OCI-LY1 (cell line): ENCODE measurements at regions not wholly inside any gene's neighbourhood (a gene's known extent, or its start where the extent isn't known, plus 50 kb on each side); places are given as distances from the start of the nearest gene placed in this dataset.

Experiments
- H2AFZ ChIP-seq: fragments of 200-600 bp; sonication (generic), shearing (Covaris generic); 2 replicates; pipeline ENCODE4 v1.6.0; 2014; ENCODE audit warnings: antibody characterized with exemption, mild to moderate bottlenecking, low read length
- H3F3A ChIP-seq: fragments of 200-600 bp; sonication (generic), shearing (Covaris generic); 2 replicates; pipeline ENCODE4 v1.6.0; 2014; ENCODE audit warnings: mild to moderate bottlenecking, antibody characterized with exemption, low read length, moderate library complexity; ENCODE audit not compliant: insufficient read depth
- H3K27ac ChIP-seq: fragments of 200-600 bp; sonication (generic); 2 replicates; pipeline ENCODE4 v1.5.1; 2014; ENCODE audit warnings: low read length, mixed run types, mild to moderate bottlenecking, low read depth; ENCODE audit not compliant: poor library complexity, severe bottlenecking
- H3K27me3 ChIP-seq: fragments of 200-600 bp; sonication (generic); 2 replicates; pipeline ENCODE4 v1.6.0; 2014; ENCODE audit warnings: antibody characterized with exemption, mild to moderate bottlenecking, low read length, moderate library complexity; ENCODE audit not compliant: insufficient read depth
- H3K36me3 ChIP-seq: fragments of 200-600 bp; sonication (generic); 2 replicates; pipeline ENCODE4 v1.6.1; 2014; ENCODE audit warnings: mild to moderate bottlenecking, antibody characterized with exemption, low read length, moderate library complexity, mixed read lengths; ENCODE audit not compliant: insufficient read depth
- H3K4me1 ChIP-seq: fragments of 200-600 bp; sonication (generic); 2 replicates; pipeline ENCODE4 v1.5.1; 2014; ENCODE audit warnings: mild to moderate bottlenecking, low read length, moderate library complexity; ENCODE audit not compliant: insufficient read depth, severe bottlenecking
- H3K4me2 ChIP-seq: fragments of 200-600 bp; sonication (generic), shearing (Covaris generic); 2 replicates; pipeline ENCODE4 v1.6.1; 2014; ENCODE audit warnings: low read length
- H3K4me3 ChIP-seq: fragments of 200-600 bp; sonication (generic); 2 replicates; pipeline ENCODE4 v1.5.1; 2014; ENCODE audit warnings: low read length, low read depth, mild to moderate bottlenecking, mixed read lengths; ENCODE audit not compliant: poor library complexity, severe bottlenecking
- H3K79me2 ChIP-seq: fragments of 200-600 bp; shearing (Covaris generic); 2 replicates; pipeline ENCODE4 v1.6.1; 2016; ENCODE audit warnings: mixed run types, low read length, mixed read lengths; ENCODE audit not compliant: insufficient read depth
- H3K9ac ChIP-seq: fragments of 200-600 bp; sonication (generic), shearing (Covaris generic); 2 replicates; pipeline ENCODE4 v1.6.1; 2014; ENCODE audit warnings: mild to moderate bottlenecking, low read length, mixed read lengths
- H3K9me2 ChIP-seq: fragments of 200-600 bp; sonication (generic), shearing (Covaris generic); 2 replicates; pipeline ENCODE4 v1.6.1; 2014; ENCODE audit warnings: low read depth, mild to moderate bottlenecking, low read length, mixed read lengths
- H3K9me3 ChIP-seq: fragments of 200-600 bp; shearing (Covaris generic); 2 replicates; pipeline ENCODE4 v1.6.1; 2014; ENCODE audit warnings: low read length, mixed read lengths
- H4K20me1 ChIP-seq: fragments of 200-600 bp; sonication (generic), shearing (Covaris generic); 2 replicates; pipeline ENCODE4 v1.6.0; 2016; ENCODE audit warnings: mild to moderate bottlenecking, low read length; ENCODE audit not compliant: insufficient read depth
- CTCF ChIP-seq: fragments of 200-600 bp; sonication (generic), shearing (Covaris generic); IDR thresholded peaks from 2 replicates; pipeline ENCODE4 v1.5.1; 2017; ENCODE audit warnings: mild to moderate bottlenecking, antibody characterized with exemption, low read length, moderate library complexity, mixed read lengths
- EZH2 ChIP-seq: fragments of 200-600 bp; sonication (generic), shearing (Covaris generic); IDR thresholded peaks from 2 replicates; pipeline ENCODE4 v1.8.0; 2017; ENCODE audit warnings: borderline replicate concordance, mixed run types, mild to moderate bottlenecking, antibody characterized with exemption, low read length, moderate library complexity, mixed read lengths

GRCh38 chr1:191697556-191697955 lies 460.7 kb upstream of the RGS18 start:
- H2AFZ ChIP-seq = no peak overlapping the region
- TF ChIP-seq CTCF = no peak
- no peak for TF ChIP-seq EZH2
- no peaks in the 10 kb centered on the region for H3F3A ChIP-seq
- H3K79me2 ChIP-seq = no peaks in the 10 kb centered on the region
- no peaks in the 10 kb centered on the region for H4K20me1 ChIP-seq
- H3K4me3 ChIP-seq = no peak overlapping the region
- H3K9me2 ChIP-seq = no peaks in the 10 kb centered on the region
- H3K27ac ChIP-seq = no peak overlapping the region
- H3K9ac ChIP-seq = no peak overlapping the region
- no peaks in the 10 kb centered on the region for H3K27me3 ChIP-seq
- no peaks in the 10 kb centered on the region for H3K9me3 ChIP-seq
- H3K4me1 ChIP-seq = no peaks in the 10 kb centered on the region
- no peaks in the 10 kb centered on the region for H3K36me3 ChIP-seq
- no peak overlapping the region for H3K4me2 ChIP-seq

GRCh38 chr1:191698246-191698645 lies 460.0 kb upstream of the RGS18 start:
- Histone ChIP-seq H4K20me1 (no peaks in the 10 kb centered on the region), H3K9ac (no peak overlapping the region), H2AFZ (no peak overlapping the region), H3K27me3 (no peaks in the 10 kb centered on the region), H3K27ac (no peak overlapping the region), H3K4me1 (no peaks in the 10 kb centered on the region), H3K4me2 (no peak overlapping the region), H3K36me3 (no peaks in the 10 kb centered on the region), H3K9me2 (no peaks in the 10 kb centered on the region), H3K4me3 (no peak overlapping the region), H3F3A (no peaks in the 10 kb centered on the region), H3K9me3 (no peaks in the 10 kb centered on the region), H3K79me2 (no peaks in the 10 kb centered on the region)
- no peak for TF ChIP-seq CTCF
- TF ChIP-seq EZH2 = no peak

GRCh38 chr1:191699343-191699742 lies 458.9 kb upstream of the RGS18 start:
- TF ChIP-seq EZH2 (no peak), CTCF (no peak)
- H4K20me1 ChIP-seq = no peaks in the 10 kb centered on the region
- H3K9ac ChIP-seq = no peak overlapping the region
- no peaks in the 10 kb centered on the region for H3K9me2 ChIP-seq
- no peaks in the 10 kb centered on the region for H3K9me3 ChIP-seq
- H3K36me3 ChIP-seq = no peaks in the 10 kb centered on the region
- H3F3A ChIP-seq = no peaks in the 10 kb centered on the region
- no peak overlapping the region for H3K4me2 ChIP-seq
- no peak overlapping the region for H3K4me3 ChIP-seq
- no peak overlapping the region for H3K27ac ChIP-seq
- H3K27me3 ChIP-seq = no peaks in the 10 kb centered on the region
- H3K4me1 ChIP-seq = no peaks in the 10 kb centered on the region
- no peaks in the 10 kb centered on the region for H3K79me2 ChIP-seq
- no peak overlapping the region for H2AFZ ChIP-seq
